Astrocyte of the cerebellum (primary cell): ENCODE measurements at regions not wholly inside any gene's neighbourhood (a gene's known extent, or its start where the extent isn't known, plus 50 kb on each side); places are given as distances from the start of the nearest gene placed in this dataset.

Source experiments
- DNase-seq: peaks from one replicate; pipeline ENCODE4 v3.0.0-alpha.2; 2011; ENCODE audit warnings: low read depth
- H3K4me3 ChIP-seq: 2 replicates; pipeline ENCODE4 v1.5.1; 2011; ENCODE audit warnings: mild to moderate bottlenecking, low read depth, low read length, moderate library complexity
- in situ Hi-C: cut with HindIII; loops from 2 replicates; pipeline ENCODE4 v1.10.0; 2017; ENCODE audit warnings: low sequenced_read_pairs
- TF ChIP-seq, protein P1 (sequence below): IDR thresholded peaks from 2 replicates; pipeline ENCODE4 v1.5.1; 2012; ENCODE audit warnings: low read length, low read depth, moderate library complexity, mild to moderate bottlenecking; ENCODE audit errors: missing control alignments

DNA sequence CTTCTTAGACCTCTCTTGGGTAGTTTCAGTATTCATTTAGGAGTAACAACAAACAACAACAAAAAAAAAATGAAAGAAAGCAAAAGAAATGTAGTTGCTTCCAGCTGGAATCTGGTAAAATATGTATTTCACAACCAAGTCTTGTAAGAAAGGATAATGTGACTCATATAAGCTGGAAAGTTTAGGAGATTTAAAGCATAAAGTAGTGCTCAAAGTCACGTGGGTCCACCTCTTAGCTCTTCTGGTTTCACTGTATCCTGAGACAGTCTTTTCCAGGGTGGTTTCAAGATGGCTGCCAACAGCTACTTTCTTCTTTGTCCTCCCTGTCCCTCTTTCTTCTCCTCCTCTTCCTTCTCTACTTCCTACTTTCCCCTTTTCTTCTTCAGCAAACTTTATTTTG is 69.5 kb upstream of the CDK13 start:
- no peak overlapping the region for H3K4me3 ChIP-seq
- TF ChIP-seq, protein P1, sequence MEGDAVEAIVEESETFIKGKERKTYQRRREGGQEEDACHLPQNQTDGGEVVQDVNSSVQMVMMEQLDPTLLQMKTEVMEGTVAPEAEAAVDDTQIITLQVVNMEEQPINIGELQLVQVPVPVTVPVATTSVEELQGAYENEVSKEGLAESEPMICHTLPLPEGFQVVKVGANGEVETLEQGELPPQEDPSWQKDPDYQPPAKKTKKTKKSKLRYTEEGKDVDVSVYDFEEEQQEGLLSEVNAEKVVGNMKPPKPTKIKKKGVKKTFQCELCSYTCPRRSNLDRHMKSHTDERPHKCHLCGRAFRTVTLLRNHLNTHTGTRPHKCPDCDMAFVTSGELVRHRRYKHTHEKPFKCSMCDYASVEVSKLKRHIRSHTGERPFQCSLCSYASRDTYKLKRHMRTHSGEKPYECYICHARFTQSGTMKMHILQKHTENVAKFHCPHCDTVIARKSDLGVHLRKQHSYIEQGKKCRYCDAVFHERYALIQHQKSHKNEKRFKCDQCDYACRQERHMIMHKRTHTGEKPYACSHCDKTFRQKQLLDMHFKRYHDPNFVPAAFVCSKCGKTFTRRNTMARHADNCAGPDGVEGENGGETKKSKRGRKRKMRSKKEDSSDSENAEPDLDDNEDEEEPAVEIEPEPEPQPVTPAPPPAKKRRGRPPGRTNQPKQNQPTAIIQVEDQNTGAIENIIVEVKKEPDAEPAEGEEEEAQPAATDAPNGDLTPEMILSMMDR, result no peak
- DNase-seq, result no peak
- in situ Hi-C loops, result no loop called here

DNA sequence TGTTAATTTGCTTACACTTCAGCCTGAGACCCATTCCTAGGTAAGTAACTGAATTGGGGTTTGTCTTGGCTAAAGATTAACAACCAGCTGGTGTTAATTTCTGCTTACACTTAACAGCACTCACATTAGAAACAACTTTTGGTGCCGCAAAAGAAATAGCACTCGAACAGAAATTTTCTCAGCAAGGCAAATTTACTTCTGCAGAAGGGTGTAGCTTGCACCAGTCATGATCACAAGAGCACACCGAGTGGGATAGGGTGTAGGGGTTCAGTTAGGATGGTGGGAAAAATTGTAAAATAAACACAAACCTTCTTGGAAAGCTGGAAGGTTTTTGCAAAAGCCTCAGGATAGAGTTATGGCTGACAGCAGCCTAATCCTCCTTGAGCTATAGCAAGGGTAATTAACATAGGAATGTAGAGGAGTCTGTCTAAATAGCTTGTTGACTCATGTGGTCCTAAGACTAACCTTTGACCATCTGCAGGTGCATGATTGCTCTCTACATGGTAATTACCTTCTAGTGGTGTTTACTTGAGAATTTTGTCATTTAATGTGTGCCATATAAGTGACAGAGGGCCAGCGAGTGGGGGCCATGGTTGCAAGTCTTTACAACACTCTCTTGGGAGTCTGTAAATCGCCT is 67.8 kb upstream of the CDK13 start:
- TF ChIP-seq, protein P1, result no peak
- DNase-seq, result no peak

DNA sequence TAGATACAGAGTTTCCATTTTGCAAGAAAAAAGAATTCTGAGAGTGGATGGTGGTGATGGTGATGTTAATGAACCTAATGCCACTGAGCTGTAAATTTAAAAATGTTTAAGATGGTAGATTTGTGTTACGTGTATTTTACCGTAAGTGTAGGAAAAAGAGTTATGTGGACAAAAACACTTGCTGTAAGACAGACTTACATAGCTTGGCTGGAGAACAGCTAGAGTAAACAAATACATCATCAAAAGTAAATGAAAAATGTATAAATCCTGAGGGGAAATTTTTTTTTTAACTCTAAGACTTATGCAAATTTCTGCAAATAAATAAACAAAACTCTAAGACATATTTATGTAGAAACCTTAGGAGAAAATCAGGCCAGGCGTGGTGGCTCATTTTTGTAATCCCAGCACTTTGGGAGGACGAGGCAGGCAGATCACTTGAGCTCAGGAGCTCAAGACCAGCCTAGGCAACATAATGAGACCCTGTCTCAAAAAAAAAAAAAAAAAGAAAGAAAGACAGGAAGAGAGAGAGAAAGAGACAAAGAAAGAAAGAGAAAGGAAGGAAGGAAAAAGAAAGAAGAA is 66.2 kb upstream of the CDK13 start:
- in situ Hi-C loops, result no loop called here

More for the DNA sequence above, 67.8 kb upstream of the CDK13 start:
- in situ Hi-C loops, result no loop called here
- no peak overlapping the region for H3K4me3 ChIP-seq

DNA sequence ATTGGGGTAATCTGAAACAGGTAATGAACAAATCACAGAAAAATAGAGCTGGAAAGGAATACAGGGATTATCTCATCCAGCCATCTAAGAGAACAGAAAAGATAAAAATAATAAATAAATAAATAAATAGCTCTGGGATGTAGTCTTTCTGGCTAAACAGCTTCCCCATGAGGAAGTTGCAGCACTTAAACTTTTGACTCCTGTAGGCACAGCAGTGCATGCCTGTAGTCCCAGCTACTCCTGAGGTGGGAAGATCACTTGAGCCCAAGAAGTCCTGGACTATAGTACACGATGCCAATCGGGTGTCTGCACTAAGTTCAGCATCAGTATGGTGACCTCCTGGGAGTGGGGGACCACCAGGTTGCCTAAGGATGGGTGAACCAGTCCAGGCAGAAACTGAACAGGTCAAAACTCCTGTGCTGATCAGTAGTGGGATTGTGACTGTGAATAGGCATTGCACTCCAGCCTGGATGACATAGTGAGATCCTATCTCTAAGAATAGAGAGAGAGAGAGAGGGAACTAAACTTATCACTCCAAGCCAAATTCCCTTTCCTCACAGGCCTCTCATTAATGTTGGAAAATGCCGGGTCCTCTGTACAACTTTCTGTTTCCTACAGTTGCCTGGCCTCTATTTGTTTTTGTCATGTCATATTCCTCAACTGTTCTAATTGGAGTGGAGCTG is 61.7 kb upstream of the CDK13 start:
- no peak overlapping the region for H3K4me3 ChIP-seq
- in situ Hi-C loops, result no loop called here
- no peak for DNase-seq
- TF ChIP-seq, protein P1, result no peak

More for the DNA sequence above, 66.2 kb upstream of the CDK13 start:
- no peak for DNase-seq
- H3K4me3 ChIP-seq, result no peak overlapping the region
- TF ChIP-seq, protein P1, result no peak

DNA sequence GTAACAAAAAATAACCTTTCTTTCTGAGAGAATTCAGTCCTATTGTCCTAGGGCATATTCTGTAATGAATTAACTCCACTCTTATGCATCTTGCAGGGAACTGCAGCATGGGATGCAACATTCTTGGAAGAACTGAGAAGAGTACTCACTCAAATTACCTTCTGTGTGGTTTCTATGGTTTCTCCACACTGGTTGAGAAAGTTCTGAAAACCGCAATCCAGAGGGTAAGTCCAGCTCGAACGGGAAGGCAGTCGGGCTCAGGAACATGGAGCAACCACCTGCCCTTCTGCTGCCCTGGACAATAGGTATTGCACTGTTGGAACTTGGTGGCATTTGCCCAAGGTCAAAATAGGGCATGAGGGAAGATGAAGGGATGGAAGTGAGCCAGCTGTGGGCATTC is 59.6 kb upstream of the CDK13 start:
- no peak overlapping the region for H3K4me3 ChIP-seq
- no peak for DNase-seq
- in situ Hi-C loops, result loop anchor here (5.0 to 10.0 kb wide), 2 partner anchors 63 to 184 kb away; no protein-coding TSS in a partner anchor
- TF ChIP-seq, protein P1, result no peak

DNA sequence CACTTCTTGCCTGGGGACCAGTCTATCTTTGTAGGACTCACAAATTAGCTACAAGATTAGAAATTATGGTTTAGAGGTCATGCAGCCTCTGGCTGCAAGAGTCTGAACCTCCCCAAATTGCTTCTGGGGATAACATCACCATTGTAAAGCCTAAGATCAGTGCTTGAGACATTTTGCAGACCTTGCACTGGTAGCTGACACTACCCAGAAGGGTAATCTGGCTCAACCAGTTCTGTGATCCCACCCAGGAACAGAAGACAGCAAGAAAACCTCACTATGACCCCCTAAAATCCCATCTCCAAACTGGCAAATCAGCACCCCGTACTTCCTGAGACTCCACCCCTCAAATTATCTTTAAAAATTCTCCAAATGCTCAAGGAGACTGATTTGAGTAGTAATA is 58.2 kb upstream of the CDK13 start:
- TF ChIP-seq, protein P1, result no peak
- no peak for DNase-seq
- in situ Hi-C loops, result loop anchor here (5.0 to 10.0 kb wide), 2 partner anchors 65 to 183 kb away; no protein-coding TSS in a partner anchor
- H3K4me3 ChIP-seq, result no peak overlapping the region
